ENCODE measurements at regions not wholly inside any gene's neighbourhood (a gene's known extent, or its start where the extent isn't known, plus 50 kb on each side); places are given as distances from the start of the nearest gene placed in this dataset.

- TF ChIP-seq, protein P1, sequence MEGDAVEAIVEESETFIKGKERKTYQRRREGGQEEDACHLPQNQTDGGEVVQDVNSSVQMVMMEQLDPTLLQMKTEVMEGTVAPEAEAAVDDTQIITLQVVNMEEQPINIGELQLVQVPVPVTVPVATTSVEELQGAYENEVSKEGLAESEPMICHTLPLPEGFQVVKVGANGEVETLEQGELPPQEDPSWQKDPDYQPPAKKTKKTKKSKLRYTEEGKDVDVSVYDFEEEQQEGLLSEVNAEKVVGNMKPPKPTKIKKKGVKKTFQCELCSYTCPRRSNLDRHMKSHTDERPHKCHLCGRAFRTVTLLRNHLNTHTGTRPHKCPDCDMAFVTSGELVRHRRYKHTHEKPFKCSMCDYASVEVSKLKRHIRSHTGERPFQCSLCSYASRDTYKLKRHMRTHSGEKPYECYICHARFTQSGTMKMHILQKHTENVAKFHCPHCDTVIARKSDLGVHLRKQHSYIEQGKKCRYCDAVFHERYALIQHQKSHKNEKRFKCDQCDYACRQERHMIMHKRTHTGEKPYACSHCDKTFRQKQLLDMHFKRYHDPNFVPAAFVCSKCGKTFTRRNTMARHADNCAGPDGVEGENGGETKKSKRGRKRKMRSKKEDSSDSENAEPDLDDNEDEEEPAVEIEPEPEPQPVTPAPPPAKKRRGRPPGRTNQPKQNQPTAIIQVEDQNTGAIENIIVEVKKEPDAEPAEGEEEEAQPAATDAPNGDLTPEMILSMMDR (IDR thresholded peaks at IDR 0.05; ENCODE audit: extremely low read depth, insufficient read depth, missing control alignments), result no peak
- in situ Hi-C loops (cut with MboI; ENCODE audit: low pct_unique_long_range_greater_than_20kb, low sequenced_read_pairs, unreplicated experiment), result no loop called here
- DNase-seq (ENCODE audit: low spot score), result no peak
Measured at GRCh38 chr14:71202881-71203280, 295.6 kb downstream of the PCNX1 start.

GRCh38 chr14:71203306-71203705, 296.0 kb downstream of the PCNX1 start:
- in situ Hi-C loops (cut with MboI; ENCODE audit: low pct_unique_long_range_greater_than_20kb, low sequenced_read_pairs, unreplicated experiment), result no loop called here
- TF ChIP-seq, protein P1 (IDR thresholded peaks at IDR 0.05; ENCODE audit: extremely low read depth, insufficient read depth, missing control alignments), result no peak
- no peak for DNase-seq (ENCODE audit: low spot score)

DNA sequence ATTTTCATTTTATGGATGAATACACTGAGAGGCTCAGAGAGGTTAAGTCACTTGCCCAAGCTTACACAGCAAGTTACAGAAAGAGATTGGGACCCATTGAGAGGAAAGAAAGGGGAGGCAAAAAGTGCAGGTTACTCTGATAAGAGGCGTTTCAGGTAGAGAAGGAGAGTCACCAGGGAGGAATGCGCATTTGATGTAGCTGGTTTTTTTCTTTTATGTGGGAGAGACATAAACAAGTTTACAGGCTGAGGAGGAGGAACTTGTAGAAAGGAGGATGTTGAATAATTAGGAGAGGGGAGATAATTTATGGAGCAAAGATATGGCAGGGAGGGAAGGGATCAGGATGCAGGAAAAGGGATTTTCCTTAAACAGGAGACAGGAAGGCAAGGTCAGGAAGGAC, 297.0 kb downstream of the PCNX1 start:
- in situ Hi-C loops (cut with MboI; ENCODE audit: low pct_unique_long_range_greater_than_20kb, low sequenced_read_pairs, unreplicated experiment), result no loop called here
- no peak for DNase-seq (ENCODE audit: low spot score)
- TF ChIP-seq, protein P1 (IDR thresholded peaks at IDR 0.05; ENCODE audit: extremely low read depth, insufficient read depth, missing control alignments), result no peak

DNA sequence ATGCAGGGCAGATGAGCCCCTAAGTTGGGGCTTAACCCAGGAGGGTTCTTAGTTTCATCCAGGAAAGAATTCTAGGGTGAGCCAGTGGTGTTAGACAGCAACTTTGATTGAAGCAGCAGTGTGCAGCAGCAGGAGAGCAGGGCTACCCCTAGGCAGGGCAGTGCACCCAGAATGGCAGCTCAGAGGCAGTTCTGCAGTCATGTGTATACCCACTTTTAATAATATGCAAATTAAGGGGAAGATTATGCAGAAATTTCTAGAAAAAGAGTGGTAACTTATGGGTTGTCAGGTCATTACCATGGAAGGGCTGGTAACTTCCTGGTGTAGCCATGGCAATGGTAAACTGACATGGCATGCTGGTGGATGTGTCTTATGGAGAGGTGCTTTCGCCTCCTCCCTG, 297.5 kb downstream of the PCNX1 start:
- DNase-seq (ENCODE audit: low spot score), result no peak
- in situ Hi-C loops (cut with MboI; ENCODE audit: low pct_unique_long_range_greater_than_20kb, low sequenced_read_pairs, unreplicated experiment), result no loop called here
- TF ChIP-seq, protein P1 (IDR thresholded peaks at IDR 0.05; ENCODE audit: extremely low read depth, insufficient read depth, missing control alignments), result no peak

DNA sequence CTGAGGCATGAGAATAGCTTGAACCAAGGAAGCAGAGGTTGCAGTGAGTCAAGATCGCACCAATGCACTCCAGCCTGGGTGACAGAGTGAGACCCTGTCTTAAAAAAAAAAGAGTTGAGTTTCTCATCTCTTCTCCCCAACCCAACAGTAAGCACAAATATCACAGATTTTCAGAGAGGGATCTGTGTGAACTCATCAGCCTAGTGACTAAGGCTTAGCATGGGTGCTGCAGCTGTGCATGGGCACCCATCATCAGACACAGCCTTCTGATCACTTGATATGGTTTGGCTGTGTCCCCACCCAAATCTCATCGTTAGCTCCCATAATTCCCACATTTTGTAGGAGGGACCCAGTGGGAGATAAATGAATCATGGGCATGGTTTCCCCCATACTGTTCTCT, 298.9 kb downstream of the PCNX1 start:
- in situ Hi-C loops (cut with MboI; ENCODE audit: low pct_unique_long_range_greater_than_20kb, low sequenced_read_pairs, unreplicated experiment), result no loop called here
- TF ChIP-seq, protein P1 (IDR thresholded peaks at IDR 0.05; ENCODE audit: extremely low read depth, insufficient read depth, missing control alignments), result no peak
- no peak for DNase-seq (ENCODE audit: low spot score)

- TF ChIP-seq, protein P1 (IDR thresholded peaks at IDR 0.05; ENCODE audit: extremely low read depth, insufficient read depth, missing control alignments), result no peak
- no peak for DNase-seq (ENCODE audit: low spot score)
- in situ Hi-C loops (cut with MboI; ENCODE audit: low pct_unique_long_range_greater_than_20kb, low sequenced_read_pairs, unreplicated experiment), result no loop called here
Measured at GRCh38 chr14:71206766-71207371, 299.6 kb downstream of the PCNX1 start.
